ENCODE measurements at regions not wholly inside any gene's neighbourhood (a gene's known extent, or its start where the extent isn't known, plus 50 kb on each side); places are given as distances from the start of the nearest gene placed in this dataset.

GRCh38 chr17:68185820-68186219 lies 62.0 kb upstream of the AMZ2 start:
- DNase-seq: no peak

DNA sequence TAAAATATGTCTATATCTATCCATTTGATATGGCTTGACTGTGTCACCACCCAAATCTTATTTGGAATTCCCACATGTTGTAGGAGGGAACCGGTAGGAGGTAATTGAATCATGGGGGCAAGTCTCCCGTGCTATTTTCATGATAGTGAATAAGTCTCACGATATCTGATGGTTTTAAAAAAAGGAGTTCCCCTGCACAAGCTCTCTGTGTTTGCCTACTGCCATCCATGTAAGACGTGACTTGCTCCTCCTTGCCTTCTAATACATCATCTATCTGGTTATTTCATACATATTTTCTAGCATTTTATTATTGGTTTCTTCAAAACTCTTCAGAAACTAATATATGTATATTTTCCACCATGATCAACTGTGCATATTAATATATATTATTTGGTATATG lies 57.3 kb upstream of the AMZ2 start:
- no peak for DNase-seq

- DNase-seq: peak in 1 of 2 experiments; percentile 47
Observed at GRCh38 chr17:68195667-68196393, 52.0 kb upstream of the AMZ2 start.

GRCh38 chr17:68196394-68197090 lies 51.3 kb upstream of the AMZ2 start:
- DNase-seq: no peak

DNA sequence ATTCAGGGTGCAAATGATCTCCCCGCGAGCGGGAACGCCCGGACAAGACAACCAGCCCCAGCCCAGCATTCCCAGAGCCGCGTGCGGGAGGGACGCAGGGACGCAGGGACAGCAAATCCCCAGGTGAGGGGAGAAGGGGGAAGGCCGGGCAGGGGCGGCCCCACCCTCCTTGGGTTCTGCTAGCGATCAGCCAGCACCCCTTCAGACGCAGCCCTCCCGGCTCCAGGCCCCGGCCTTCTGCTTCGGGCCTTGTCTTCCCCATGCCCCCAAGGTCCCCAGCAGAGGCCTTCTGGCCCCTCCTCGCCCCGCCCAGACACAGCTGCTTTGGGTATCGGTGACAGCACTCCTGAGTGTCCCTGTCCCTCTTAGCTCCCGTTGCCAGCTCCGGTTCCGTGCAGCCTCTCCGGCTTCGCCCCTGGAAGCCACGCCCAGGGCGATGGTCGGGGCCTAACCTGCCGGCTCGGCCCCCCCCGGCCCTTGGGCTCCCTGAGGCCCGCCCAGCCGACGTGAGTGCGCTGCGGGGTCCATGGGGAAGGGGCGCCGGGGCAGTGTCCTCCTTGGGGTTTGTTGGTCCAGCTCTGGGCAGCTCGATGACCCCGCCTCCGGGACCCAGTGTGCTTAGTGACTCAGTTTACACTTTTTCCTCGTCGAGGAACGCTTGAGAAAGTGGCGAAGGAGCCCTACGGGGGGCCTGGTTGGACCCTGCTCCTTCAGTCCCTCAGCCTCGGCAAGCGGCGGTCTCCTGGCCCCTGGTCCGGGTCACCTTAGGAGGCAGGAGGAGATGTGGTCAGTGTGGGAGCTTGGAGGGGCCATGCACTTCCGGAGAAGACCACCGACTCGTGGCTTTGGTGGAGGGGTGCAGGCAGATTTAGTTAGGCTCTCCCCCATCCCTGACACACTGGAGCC lies 50.5 kb upstream of the AMZ2 start:
- peak in 1 of 2 experiments; percentile 48 for DNase-seq

GRCh38 chr17:68197997-68198930 lies 49.6 kb upstream of the AMZ2 start:
- peak in 1 of 2 experiments; percentile 78 for DNase-seq
